OCI-LY7 (cell line): ENCODE measurements at regions not wholly inside any gene's neighbourhood (a gene's known extent, or its start where the extent isn't known, plus 50 kb on each side); places are given as distances from the start of the nearest gene placed in this dataset.

Source experiments
- BruUV-seq: library from RNA; stranded (reverse); fragments of 400-500 nt; replicated peaks from 2 replicates; lab custom pipeline; 2021; lab: Mats Ljungman, UMichigan
- CTCF ChIA-PET: fragments of 300-600 bp; sonication (Branson Sonifier 250); formaldehyde crosslinking; loops from one replicate; lab custom pipeline; 2022; ENCODE audit warnings: antibody characterized with exemption; ENCODE audit not compliant: unreplicated experiment; lab: Charles Lee
- POLR2A ChIA-PET: fragments of 300-600 bp; sonication (Branson Sonifier 250); formaldehyde crosslinking; loops from one replicate; lab custom pipeline; 2022; ENCODE audit warnings: antibody characterized with exemption; lab: Charles Lee
- DNase-seq: peaks from one replicate; pipeline ENCODE4 v3.0.0-alpha.2; 2015; ENCODE audit warnings: low spot score
- H2AFZ ChIP-seq: fragments of 200-600 bp; sonication (generic), shearing (Covaris generic); 2 replicates; pipeline ENCODE4 v1.6.1; 2014; ENCODE audit warnings: mild to moderate bottlenecking, antibody characterized with exemption, low read length, moderate library complexity
- H3K27ac ChIP-seq: fragments of 200-600 bp; sonication (generic); 2 replicates; pipeline ENCODE4 v1.5.1; 2014; ENCODE audit warnings: mixed run types, low read depth, mild to moderate bottlenecking, moderate library complexity, low read length, inconsistent platforms; ENCODE audit not compliant: poor library complexity, severe bottlenecking
- H3K36me3 ChIP-seq: fragments of 200-600 bp; sonication (generic); 2 replicates; pipeline ENCODE4 v1.6.1; 2014; ENCODE audit warnings: mild to moderate bottlenecking, antibody characterized with exemption, low read length, moderate library complexity, mixed read lengths; ENCODE audit not compliant: insufficient read depth
- H3K4me1 ChIP-seq: fragments of 200-600 bp; sonication (generic); 2 replicates; pipeline ENCODE4 v1.5.1; 2014; ENCODE audit warnings: mild to moderate bottlenecking, low read length; ENCODE audit not compliant: insufficient read depth, poor library complexity, severe bottlenecking
- H3K4me2 ChIP-seq: fragments of 200-600 bp; sonication (generic); 2 replicates; pipeline ENCODE4 v1.6.1; 2014; ENCODE audit warnings: mild to moderate bottlenecking, low read length
- H3K4me3 ChIP-seq: fragments of 200-600 bp; sonication (generic); 2 replicates; pipeline ENCODE4 v1.5.1; 2014; ENCODE audit warnings: mild to moderate bottlenecking, low read depth, low read length; ENCODE audit not compliant: poor library complexity, severe bottlenecking
- H3K79me2 ChIP-seq: fragments of 200-600 bp; sonication (generic); 2 replicates; pipeline ENCODE4 v1.6.1; 2016; ENCODE audit warnings: low read depth, mild to moderate bottlenecking, low read length, moderate library complexity, mixed read lengths; ENCODE audit not compliant: insufficient read depth
- H3K9me2 ChIP-seq: fragments of 200-600 bp; sonication (generic); 2 replicates; pipeline ENCODE4 v1.6.1; 2016; ENCODE audit warnings: mild to moderate bottlenecking, low read length, mixed read lengths; ENCODE audit not compliant: insufficient read depth
- H3K9me3 ChIP-seq: fragments of 200-600 bp; sonication (generic); 2 replicates; pipeline ENCODE4 v1.6.1; 2014; ENCODE audit warnings: mild to moderate bottlenecking, mixed run types, low read length, mixed read lengths
- H4K20me1 ChIP-seq: fragments of 200-600 bp; sonication (generic); 2 replicates; pipeline ENCODE4 v1.6.1; 2014; ENCODE audit warnings: mild to moderate bottlenecking, antibody characterized with exemption, low read length, moderate library complexity, mixed read lengths; ENCODE audit not compliant: insufficient read depth
- CTCF ChIP-seq: fragments of 200-600 bp; sonication (generic); conservative IDR thresholded peaks from 2 replicates; pipeline ENCODE4 v1.5.1; 2014; ENCODE audit warnings: mild to moderate bottlenecking, antibody characterized with exemption, low read length, moderate library complexity, mixed read lengths
- EZH2phosphoT487 ChIP-seq: fragments of 200-600 bp; sonication (generic); IDR thresholded peaks from 2 replicates; pipeline ENCODE4 v1.6.1; 2018; ENCODE audit warnings: low read depth, borderline replicate concordance, mild to moderate bottlenecking, mixed run types, antibody characterized with exemption, low read length, moderate library complexity, mixed read lengths
- intact Hi-C: fragments of 100-400 bp; cut with micrococcal nuclease; formaldehyde crosslinking; loops from one replicate; pipeline ENCODE4 v1.10.0; 2022; ENCODE audit not compliant: unreplicated experiment

GRCh38 chr7:156168434-156168833, 356.2 kb upstream of the SHH start:
- no peak for DNase-seq
- ChIA-PET POLR2A (no interaction called here), CTCF (no interaction called here)
- Histone ChIP-seq H3K4me2 (no peak overlapping the region), H3K36me3 (no peaks in the 10 kb centered on the region), H2AFZ (no peak overlapping the region), H3K9me3 (no peaks in the 10 kb centered on the region), H3K79me2 (no peaks in the 10 kb centered on the region), H3K27ac (no peak overlapping the region), H4K20me1 (no peaks in the 10 kb centered on the region), H3K4me1 (no peaks in the 10 kb centered on the region), H3K9me2 (no peaks in the 10 kb centered on the region), H3K4me3 (no peak overlapping the region)
- BruUV-seq = no TSS peak
- intact Hi-C loops = no loop called here
- TF ChIP-seq EZH2phosphoT487 = no peak
- TF ChIP-seq CTCF = no peak

GRCh38 chr7:156167987-156168386, 355.7 kb upstream of the SHH start:
- CTCF ChIA-PET = no interaction called here
- Histone ChIP-seq H2AFZ (no peak overlapping the region), H3K79me2 (no peaks in the 10 kb centered on the region), H3K4me3 (no peak overlapping the region), H4K20me1 (no peaks in the 10 kb centered on the region), H3K27ac (no peak overlapping the region), H3K9me3 (no peaks in the 10 kb centered on the region), H3K4me1 (no peaks in the 10 kb centered on the region), H3K4me2 (no peak overlapping the region), H3K36me3 (no peaks in the 10 kb centered on the region), H3K9me2 (no peaks in the 10 kb centered on the region)
- intact Hi-C loops = no loop called here
- TF ChIP-seq CTCF (no peak), EZH2phosphoT487 (no peak)
- POLR2A ChIA-PET = no interaction called here
- no peak for DNase-seq
- BruUV-seq = no TSS peak

GRCh38 chr7:156167417-156167807, 355.1 kb upstream of the SHH start:
- CTCF ChIA-PET = no interaction called here
- Histone ChIP-seq H3K4me2 (no peak overlapping the region), H3K4me3 (no peak overlapping the region), H3K9me2 (no peaks in the 10 kb centered on the region), H3K27ac (no peak overlapping the region), H3K79me2 (no peaks in the 10 kb centered on the region), H3K9me3 (no peaks in the 10 kb centered on the region), H3K36me3 (no peaks in the 10 kb centered on the region), H4K20me1 (no peaks in the 10 kb centered on the region), H2AFZ (no peak overlapping the region), H3K4me1 (no peaks in the 10 kb centered on the region)
- DNase-seq = no peak
- intact Hi-C loops = no loop called here
- POLR2A ChIA-PET = no interaction called here
- TF ChIP-seq EZH2phosphoT487 = no peak
- TF ChIP-seq CTCF = no peak
- BruUV-seq = no TSS peak
